NCI-H146 (cell line): ENCODE measurements at regions not wholly inside any gene's neighbourhood (a gene's known extent, or its start where the extent isn't known, plus 50 kb on each side); places are given as distances from the start of the nearest gene placed in this dataset.
"Not testable (repeated sequence)": the region's sequence is repeated elsewhere in the genome, so short reads cannot be mapped to it uniquely, and the experiment has no call there.

Experiments
- DNase-seq: peaks from one replicate; lab custom pipeline; 2025; lab: John Stamatoyannopoulos, UW

- DNase-seq, result no peak
Observed at GRCh38 chr5:112112346-112112745, 306.7 kb downstream of the EPB41L4A start.

GRCh38 chr5:112109331-112110007 lies 309.6 kb downstream of the EPB41L4A start:
- DNase-seq, result no peak

- DNase-seq, result no peak
Observed at GRCh38 chr5:112106878-112107277, 312.2 kb downstream of the EPB41L4A start.

- no peak for DNase-seq
Observed at GRCh38 chr5:112097768-112098167, 321.3 kb downstream of the EPB41L4A start.

- DNase-seq, result no peak
Observed at GRCh38 chr5:112087222-112087621, 330.2 kb upstream of the NREP start.

- no peak for DNase-seq
Observed at GRCh38 chr5:112086740-112087139, 329.7 kb upstream of the NREP start.

GRCh38 chr5:112084149-112084548 lies 327.2 kb upstream of the NREP start:
- no peak for DNase-seq

GRCh38 chr5:112083623-112084022 lies 326.6 kb upstream of the NREP start:
- DNase-seq, result no peak

- no peak for DNase-seq
Observed at GRCh38 chr5:112077180-112077579, 320.2 kb upstream of the NREP start.

- no peak for DNase-seq
Observed at GRCh38 chr5:112070022-112070421, 313.0 kb upstream of the NREP start.

GRCh38 chr5:112069329-112069728 lies 312.3 kb upstream of the NREP start:
- DNase-seq, result no peak

- DNase-seq, result no peak
Observed at GRCh38 chr5:112068593-112068992, 311.6 kb upstream of the NREP start.

GRCh38 chr5:112065781-112066180 lies 308.8 kb upstream of the NREP start:
- DNase-seq, result no peak

- DNase-seq, result no peak
Observed at GRCh38 chr5:112064956-112065355, 308.0 kb upstream of the NREP start.

GRCh38 chr5:112064271-112064701 lies 307.3 kb upstream of the NREP start:
- no peak for DNase-seq

- no peak for DNase-seq
Observed at GRCh38 chr5:112063856-112064255, 306.9 kb upstream of the NREP start.

GRCh38 chr5:112063191-112063590 lies 306.2 kb upstream of the NREP start:
- DNase-seq, result no peak

- no peak for DNase-seq
Observed at GRCh38 chr5:112062181-112062580, 305.2 kb upstream of the NREP start.

GRCh38 chr5:112061666-112062065 lies 304.7 kb upstream of the NREP start:
- DNase-seq, result no peak

GRCh38 chr5:112059579-112060135 lies 302.7 kb upstream of the NREP start:
- DNase-seq, result no peak

GRCh38 chr5:112049738-112050137 lies 292.7 kb upstream of the NREP start:
- no peak for DNase-seq

GRCh38 chr5:112036206-112036605 lies 279.2 kb upstream of the NREP start:
- DNase-seq, result no peak

GRCh38 chr5:112034421-112034979 lies 277.5 kb upstream of the NREP start:
- no peak for DNase-seq

GRCh38 chr5:112026879-112027278 lies 269.9 kb upstream of the NREP start:
- not testable (repeated sequence) for DNase-seq
